CD4-positive, alpha-beta T cell (primary cell): ENCODE measurements at regions not wholly inside any gene's neighbourhood (a gene's known extent, or its start where the extent isn't known, plus 50 kb on each side); places are given as distances from the start of the nearest gene placed in this dataset.

Source experiments
- ATAC-seq: fragments of 200-7000 bp; cut with Tn5 transposase; one replicate; pipeline ENCODE4 v1.10.0; 2022; ENCODE audit warnings: mild to moderate bottlenecking; ENCODE audit not compliant: poor library complexity
- CTCF ChIA-PET: fragments of 350-600 bp; sonication (Branson Sonifier 250); formaldehyde crosslinking; loops from one replicate; lab custom pipeline; 2021; ENCODE audit warnings: antibody characterized with exemption, inconsistent platforms; lab: Charles Lee
- POLR2A ChIA-PET: fragments of 350-600 bp; sonication (Branson Sonifier 250); formaldehyde crosslinking; loops from one replicate; lab custom pipeline; 2021; ENCODE audit warnings: antibody characterized with exemption, inconsistent platforms; lab: Charles Lee
- DNase-seq, 14 experiments: peaks; one replicate each; pipeline ENCODE4 v3.0.0-alpha.2; 2013 to 2020; ENCODE audit warnings: mixed read lengths in 2 of 14
- H3K27ac ChIP-seq, 2 donors: one replicate each; pipeline versions ENCODE4 v1.5.1 to v1.7.0; 2013; ENCODE audit warnings: low read length in 2 of 2, low read depth in 1 of 2, mild to moderate bottlenecking in 1 of 2
- H3K27me3 ChIP-seq, 2 experiments: 1 replicate in 1 of 2; 2 replicates in 1 of 2; pipeline versions ENCODE4 v1.6.1 to v1.7.0; 2013; ENCODE audit warnings: low read length in 2 of 2, control low read depth in 1 of 2, mild to moderate bottlenecking in 1 of 2, moderate library complexity in 1 of 2; ENCODE audit not compliant: insufficient read depth in 2 of 2, control insufficient read depth in 1 of 2
- H3K36me3 ChIP-seq: one replicate; pipeline ENCODE4 v1.6.1; 2013; ENCODE audit warnings: low read length, control low read depth; ENCODE audit not compliant: insufficient read depth
- H3K4me1 ChIP-seq: one replicate; pipeline ENCODE4 v1.6.1; 2013; ENCODE audit warnings: low read length, control low read depth; ENCODE audit not compliant: insufficient read depth
- H3K4me3 ChIP-seq: one replicate; pipeline ENCODE4 v1.5.1; 2013; ENCODE audit warnings: mild to moderate bottlenecking, low read length, moderate library complexity
- H3K9me3 ChIP-seq, 2 experiments: 1 replicate in 1 of 2; 2 replicates in 1 of 2; pipeline versions ENCODE4 v1.6.1 to v1.7.0; 2013; ENCODE audit warnings: low read length in 2 of 2, mild to moderate bottlenecking in 2 of 2, control low read depth in 1 of 2, moderate library complexity in 1 of 2; ENCODE audit not compliant: control insufficient read depth in 1 of 2, insufficient read depth in 1 of 2
- H3K27ac Mint-ChIP-seq: one replicate; pipeline ENCODE4 v1.8.0; 2020; ENCODE audit warnings: mixed read lengths
- H3K27me3 Mint-ChIP-seq: one replicate; pipeline ENCODE4 v1.8.0; 2021; ENCODE audit warnings: mixed read lengths
- H3K36me3 Mint-ChIP-seq: one replicate; pipeline ENCODE4 v1.8.0; 2021; ENCODE audit warnings: low read depth, mixed read lengths
- H3K4me1 Mint-ChIP-seq: one replicate; pipeline ENCODE4 v1.8.0; 2021; ENCODE audit warnings: low read depth, mixed read lengths
- H3K4me3 Mint-ChIP-seq: one replicate; pipeline ENCODE4 v1.8.0; 2020; ENCODE audit warnings: mild to moderate bottlenecking, mixed read lengths
- H3K9me3 Mint-ChIP-seq: one replicate; pipeline ENCODE4 v1.8.0; 2020; ENCODE audit warnings: mixed read lengths
- intact Hi-C, 2 experiments: fragments of 100-400 bp; cut with DNase I in 1 of 2; cut with micrococcal nuclease in 1 of 2; formaldehyde crosslinking; loops; one replicate each; pipeline versions ENCODE4 v1.15.1 to v1.9.0; 2023 to 2025; cut with DNase I, micrococcal nuclease
- TF ChIP-seq, protein P1 (sequence below): fragments of 200-600 bp; IDR thresholded peaks from one replicate; pipeline ENCODE4 v1.8.0; 2022; ENCODE audit warnings: antibody characterized with exemption, mild to moderate bottlenecking

DNA sequence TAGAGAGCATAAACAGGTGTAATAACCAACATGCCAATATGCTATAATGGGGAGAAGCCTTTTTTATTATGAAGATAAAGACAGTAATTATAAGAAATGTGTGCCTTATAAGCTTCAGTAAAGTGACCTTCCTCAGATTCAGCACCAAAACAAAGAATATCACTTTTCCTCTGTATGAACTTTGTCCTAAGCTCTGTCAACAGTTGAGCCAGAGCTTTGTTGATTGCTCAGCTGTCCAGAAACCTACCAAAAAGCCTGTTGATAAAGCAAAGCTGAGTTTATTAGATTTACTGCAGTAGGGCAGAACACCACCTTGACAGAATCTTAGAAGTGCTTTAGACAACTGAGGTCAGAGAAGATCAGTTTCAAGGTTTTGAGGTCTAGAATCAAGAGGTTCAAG, 635.3 kb downstream of the EDEM1 start:
- intact Hi-C loops: no loop called here
- POLR2A ChIA-PET: no interaction called here
- no peak overlapping the region for H3K4me3 ChIP-seq
- Mint-ChIP-seq H3K36me3 (no peaks in the 10 kb centered on the region), H3K4me3 (no peak overlapping the region), H3K4me1 (no peaks in the 10 kb centered on the region), H3K27me3 (no peaks in the 10 kb centered on the region), H3K27ac (no peak overlapping the region), H3K9me3 (peaks cover 4% of the 10 kb centered on the region)
- no peak overlapping the region for H3K27ac ChIP-seq
- DNase-seq (no peak), ATAC-seq (no peak)
- no peaks in the 10 kb centered on the region for H3K36me3 ChIP-seq
- H3K4me1 ChIP-seq: no peaks in the 10 kb centered on the region
- H3K9me3 ChIP-seq: peaks cover 0 to 4% of the 10 kb centered on the region in 2 experiments
- TF ChIP-seq, protein P1, sequence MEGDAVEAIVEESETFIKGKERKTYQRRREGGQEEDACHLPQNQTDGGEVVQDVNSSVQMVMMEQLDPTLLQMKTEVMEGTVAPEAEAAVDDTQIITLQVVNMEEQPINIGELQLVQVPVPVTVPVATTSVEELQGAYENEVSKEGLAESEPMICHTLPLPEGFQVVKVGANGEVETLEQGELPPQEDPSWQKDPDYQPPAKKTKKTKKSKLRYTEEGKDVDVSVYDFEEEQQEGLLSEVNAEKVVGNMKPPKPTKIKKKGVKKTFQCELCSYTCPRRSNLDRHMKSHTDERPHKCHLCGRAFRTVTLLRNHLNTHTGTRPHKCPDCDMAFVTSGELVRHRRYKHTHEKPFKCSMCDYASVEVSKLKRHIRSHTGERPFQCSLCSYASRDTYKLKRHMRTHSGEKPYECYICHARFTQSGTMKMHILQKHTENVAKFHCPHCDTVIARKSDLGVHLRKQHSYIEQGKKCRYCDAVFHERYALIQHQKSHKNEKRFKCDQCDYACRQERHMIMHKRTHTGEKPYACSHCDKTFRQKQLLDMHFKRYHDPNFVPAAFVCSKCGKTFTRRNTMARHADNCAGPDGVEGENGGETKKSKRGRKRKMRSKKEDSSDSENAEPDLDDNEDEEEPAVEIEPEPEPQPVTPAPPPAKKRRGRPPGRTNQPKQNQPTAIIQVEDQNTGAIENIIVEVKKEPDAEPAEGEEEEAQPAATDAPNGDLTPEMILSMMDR: no peak
- CTCF ChIA-PET: interaction anchor here (1.0 kb wide), 1 partner anchor 12 kb away, joined by 3 read pairs; no protein-coding TSS in a partner anchor
- H3K27me3 ChIP-seq: no peaks in the 10 kb centered on the region

GRCh38 chr3:5826467-5826866, 639.0 kb downstream of the EDEM1 start:
- DNase-seq: no peak
- H3K4me3 ChIP-seq: no peak overlapping the region
- no peaks in the 10 kb centered on the region for H3K9me3 ChIP-seq
- intact Hi-C loops: no loop called here
- H3K4me1 ChIP-seq: no peaks in the 10 kb centered on the region
- Mint-ChIP-seq H3K27ac (no peak overlapping the region), H3K4me3 (no peak overlapping the region), H3K9me3 (peaks cover 11% of the 10 kb centered on the region), H3K4me1 (no peaks in the 10 kb centered on the region), H3K36me3 (no peaks in the 10 kb centered on the region), H3K27me3 (no peaks in the 10 kb centered on the region)
- TF ChIP-seq, protein P1: no peak
- H3K36me3 ChIP-seq: no peaks in the 10 kb centered on the region
- no peak for ATAC-seq
- POLR2A ChIA-PET: no interaction called here
- CTCF ChIA-PET: no interaction called here
- H3K27ac ChIP-seq: no peak overlapping the region
- H3K27me3 ChIP-seq: no peaks in the 10 kb centered on the region

GRCh38 chr3:5828251-5828650, 640.7 kb downstream of the EDEM1 start:
- Histone ChIP-seq H3K4me3 (no peak overlapping the region), H3K27me3 (no peaks in the 10 kb centered on the region), H3K9me3 (no peaks in the 10 kb centered on the region), H3K36me3 (no peaks in the 10 kb centered on the region), H3K4me1 (no peaks in the 10 kb centered on the region), H3K27ac (no peak overlapping the region)
- Mint-ChIP-seq H3K27ac (no peak overlapping the region), H3K4me1 (no peaks in the 10 kb centered on the region), H3K36me3 (no peaks in the 10 kb centered on the region), H3K27me3 (no peaks in the 10 kb centered on the region), H3K9me3 (peaks cover 11% of the 10 kb centered on the region), H3K4me3 (no peak overlapping the region)
- ChIA-PET POLR2A (no interaction called here), CTCF (no interaction called here)
- TF ChIP-seq, protein P1: no peak
- DNase-seq: no peak
- intact Hi-C loops: no loop called here
- no peak for ATAC-seq
